Mucosa of descending colon (tissue), 3 donors: ENCODE measurements at regions not wholly inside any gene's neighbourhood (a gene's known extent, or its start where the extent isn't known, plus 50 kb on each side); places are given as distances from the start of the nearest gene placed in this dataset.

ENCODE experiments used
- ATAC-seq: fragments of 200-7000 bp; cut with Tn5 transposase; one replicate; pipeline ENCODE4 v1.9.1; 2020; ENCODE audit warnings: mild to moderate bottlenecking, moderate library complexity
- DNase-seq, 3 donors: peaks; one replicate each; pipeline ENCODE4 v3.0.0-alpha.2; 2020
- H3K36me3 ChIP-seq: fragments of 200-600 bp; one replicate; pipeline ENCODE4 v1.8.0; 2021; ENCODE audit warnings: low read depth, mild to moderate bottlenecking
- H3K4me1 ChIP-seq: fragments of 200-600 bp; one replicate; pipeline ENCODE4 v1.8.0; 2021; ENCODE audit warnings: low read depth, mild to moderate bottlenecking
- H3K4me3 ChIP-seq: fragments of 200-600 bp; one replicate; pipeline ENCODE4 v1.8.0; 2021; ENCODE audit warnings: mild to moderate bottlenecking
- H3K9me3 ChIP-seq: fragments of 200-600 bp; one replicate; pipeline ENCODE4 v1.8.0; 2021; ENCODE audit warnings: mild to moderate bottlenecking
- CTCF ChIP-seq: fragments of 200-600 bp; IDR thresholded peaks from one replicate; pipeline ENCODE4 v1.8.0; 2022; ENCODE audit warnings: antibody characterized with exemption, mild to moderate bottlenecking
- intact Hi-C, 2 donors: fragments of 100-400 bp; cut with DNase I in 1 of 2; cut with micrococcal nuclease in 1 of 2; formaldehyde crosslinking; loops; one replicate each; pipeline versions ENCODE4 v1.11.0 to v1.11.1; 2022; cut with DNase I, micrococcal nuclease
- donor health status: DM: no; HTN: no; CAD: no; lungs with moderate emphysema.
- donor health status: DM: no; HTN: no; CAD: no.
- donor health status: DM: no; HTN: yes; CAD: no.

DNA sequence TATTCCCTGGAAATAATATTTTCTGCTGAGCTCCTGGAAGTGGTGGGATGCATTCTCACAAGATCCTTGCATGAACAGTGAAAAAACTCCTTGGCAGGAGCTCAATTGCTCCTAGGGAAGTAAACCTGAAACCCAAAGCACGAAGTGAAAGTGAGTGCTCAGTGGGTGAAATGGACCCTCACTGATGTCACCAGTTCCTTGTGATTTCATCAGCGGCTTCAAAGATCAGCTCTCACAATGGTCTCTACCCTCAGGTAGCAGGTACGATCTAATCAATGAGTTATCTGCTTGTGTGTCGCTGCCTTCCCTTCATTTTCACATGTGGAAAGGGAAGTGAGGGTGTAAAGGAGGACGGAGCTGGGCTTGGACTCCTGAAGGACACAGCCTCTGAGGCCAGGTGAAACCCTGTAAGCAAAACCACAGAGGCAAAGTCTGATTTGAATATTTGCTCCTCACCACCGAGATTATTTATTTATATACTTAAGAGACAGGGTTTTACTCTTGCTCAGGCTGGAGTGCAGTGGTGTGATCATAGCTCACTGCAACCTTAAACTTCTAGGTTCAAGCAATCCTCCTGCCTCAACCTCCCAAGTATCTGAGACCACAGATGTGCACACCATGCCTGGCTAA lies 255.4 kb upstream of the LYZL1 start:
- no peak for ATAC-seq
- Histone ChIP-seq H3K9me3 (no peaks in the 10 kb centered on the region), H3K4me3 (no peak overlapping the region), H3K4me1 (no peaks in the 10 kb centered on the region), H3K36me3 (no peaks in the 10 kb centered on the region)
- intact Hi-C loops = no loop called here
- no peak for DNase-seq
- TF ChIP-seq CTCF = no peak

DNA sequence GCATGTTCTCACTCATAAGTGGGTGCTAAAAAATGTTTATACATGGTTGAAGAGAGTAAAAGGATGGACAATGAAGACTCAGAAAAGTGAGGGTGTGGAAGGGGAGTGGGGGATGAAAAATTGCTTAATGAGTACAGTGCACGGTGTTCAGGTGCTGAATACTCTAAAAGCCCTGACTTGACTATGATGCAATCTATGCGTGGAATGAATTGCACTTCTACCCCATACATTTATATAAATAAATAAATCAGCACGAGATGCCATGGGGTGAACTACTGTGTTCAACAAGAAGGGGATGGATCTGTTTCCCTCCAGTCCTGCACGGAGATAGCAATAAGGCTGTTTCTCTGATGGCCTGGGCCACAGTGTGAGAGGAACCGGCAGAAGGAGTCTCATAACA lies 254.3 kb upstream of the LYZL1 start:
- no peak for DNase-seq
- intact Hi-C loops = no loop called here
- Histone ChIP-seq H3K4me1 (no peaks in the 10 kb centered on the region), H3K4me3 (no peak overlapping the region), H3K9me3 (no peaks in the 10 kb centered on the region), H3K36me3 (no peaks in the 10 kb centered on the region)
- no peak for TF ChIP-seq CTCF
- ATAC-seq = no peak

DNA sequence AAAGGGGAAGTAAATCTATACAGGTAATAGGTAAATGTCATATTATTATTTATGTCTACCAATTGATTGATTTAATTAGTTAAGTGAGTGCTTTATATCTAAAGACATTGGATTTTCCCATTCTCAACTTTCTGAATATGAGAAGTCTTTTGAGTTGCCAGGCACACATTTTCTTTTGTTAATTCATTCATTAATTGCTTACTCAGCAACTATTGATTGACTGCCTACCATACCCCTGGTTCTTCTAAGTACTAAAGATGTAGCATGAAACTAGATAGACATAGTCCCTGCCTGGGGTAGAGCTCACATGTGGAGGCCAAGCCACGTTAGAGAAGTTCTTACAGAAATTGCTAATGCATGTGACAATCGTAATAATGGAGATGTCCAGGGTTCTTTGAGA lies 253.1 kb upstream of the LYZL1 start:
- Histone ChIP-seq H3K36me3 (no peaks in the 10 kb centered on the region), H3K4me1 (no peaks in the 10 kb centered on the region), H3K9me3 (no peaks in the 10 kb centered on the region), H3K4me3 (no peak overlapping the region)
- DNase-seq = no peak
- no peak for ATAC-seq
- no peak for TF ChIP-seq CTCF
- intact Hi-C loops = no loop called here

GRCh38 chr10:29037348-29038113 lies 251.3 kb upstream of the LYZL1 start:
- intact Hi-C loops = no loop called here
- no peak for ATAC-seq

GRCh38 chr10:29039091-29039490 lies 249.8 kb upstream of the LYZL1 start:
- Histone ChIP-seq H3K4me1 (no peaks in the 10 kb centered on the region), H3K36me3 (no peaks in the 10 kb centered on the region), H3K4me3 (no peak overlapping the region), H3K9me3 (no peaks in the 10 kb centered on the region)
- intact Hi-C loops = no loop called here
- no peak for ATAC-seq
- no peak for DNase-seq
- TF ChIP-seq CTCF = no peak

More at GRCh38 chr10:29037348-29038113, 251.3 kb upstream of the LYZL1 start:
- TF ChIP-seq CTCF = no peak
- DNase-seq = no peak
- Histone ChIP-seq H3K4me3 (no peak overlapping the region), H3K36me3 (no peaks in the 10 kb centered on the region), H3K9me3 (no peaks in the 10 kb centered on the region), H3K4me1 (no peaks in the 10 kb centered on the region)
